OCI-LY7 (cell line): ENCODE measurements at regions not wholly inside any gene's neighbourhood (a gene's known extent, or its start where the extent isn't known, plus 50 kb on each side); places are given as distances from the start of the nearest gene placed in this dataset.

Experiments used
- BruUV-seq: library from RNA; stranded (reverse); fragments of 400-500 nt; replicated peaks from 2 replicates; lab custom pipeline; 2021; lab: Mats Ljungman, UMichigan
- CTCF ChIA-PET: fragments of 300-600 bp; sonication (Branson Sonifier 250); formaldehyde crosslinking; loops from one replicate; lab custom pipeline; 2022; ENCODE audit warnings: antibody characterized with exemption; ENCODE audit not compliant: unreplicated experiment; lab: Charles Lee
- POLR2A ChIA-PET: fragments of 300-600 bp; sonication (Branson Sonifier 250); formaldehyde crosslinking; loops from one replicate; lab custom pipeline; 2022; ENCODE audit warnings: antibody characterized with exemption; lab: Charles Lee
- DNase-seq: peaks from one replicate; pipeline ENCODE4 v3.0.0-alpha.2; 2015; ENCODE audit warnings: low spot score
- H2AFZ ChIP-seq: fragments of 200-600 bp; sonication (generic), shearing (Covaris generic); 2 replicates; pipeline ENCODE4 v1.6.1; 2014; ENCODE audit warnings: mild to moderate bottlenecking, antibody characterized with exemption, low read length, moderate library complexity
- H3K27ac ChIP-seq: fragments of 200-600 bp; sonication (generic); 2 replicates; pipeline ENCODE4 v1.5.1; 2014; ENCODE audit warnings: mixed run types, low read depth, mild to moderate bottlenecking, moderate library complexity, low read length, inconsistent platforms; ENCODE audit not compliant: poor library complexity, severe bottlenecking
- H3K36me3 ChIP-seq: fragments of 200-600 bp; sonication (generic); 2 replicates; pipeline ENCODE4 v1.6.1; 2014; ENCODE audit warnings: mild to moderate bottlenecking, antibody characterized with exemption, low read length, moderate library complexity, mixed read lengths; ENCODE audit not compliant: insufficient read depth
- H3K4me1 ChIP-seq: fragments of 200-600 bp; sonication (generic); 2 replicates; pipeline ENCODE4 v1.5.1; 2014; ENCODE audit warnings: mild to moderate bottlenecking, low read length; ENCODE audit not compliant: insufficient read depth, poor library complexity, severe bottlenecking
- H3K4me2 ChIP-seq: fragments of 200-600 bp; sonication (generic); 2 replicates; pipeline ENCODE4 v1.6.1; 2014; ENCODE audit warnings: mild to moderate bottlenecking, low read length
- H3K4me3 ChIP-seq: fragments of 200-600 bp; sonication (generic); 2 replicates; pipeline ENCODE4 v1.5.1; 2014; ENCODE audit warnings: mild to moderate bottlenecking, low read depth, low read length; ENCODE audit not compliant: poor library complexity, severe bottlenecking
- H3K79me2 ChIP-seq: fragments of 200-600 bp; sonication (generic); 2 replicates; pipeline ENCODE4 v1.6.1; 2016; ENCODE audit warnings: low read depth, mild to moderate bottlenecking, low read length, moderate library complexity, mixed read lengths; ENCODE audit not compliant: insufficient read depth
- H3K9me2 ChIP-seq: fragments of 200-600 bp; sonication (generic); 2 replicates; pipeline ENCODE4 v1.6.1; 2016; ENCODE audit warnings: mild to moderate bottlenecking, low read length, mixed read lengths; ENCODE audit not compliant: insufficient read depth
- H3K9me3 ChIP-seq: fragments of 200-600 bp; sonication (generic); 2 replicates; pipeline ENCODE4 v1.6.1; 2014; ENCODE audit warnings: mild to moderate bottlenecking, mixed run types, low read length, mixed read lengths
- H4K20me1 ChIP-seq: fragments of 200-600 bp; sonication (generic); 2 replicates; pipeline ENCODE4 v1.6.1; 2014; ENCODE audit warnings: mild to moderate bottlenecking, antibody characterized with exemption, low read length, moderate library complexity, mixed read lengths; ENCODE audit not compliant: insufficient read depth
- CTCF ChIP-seq: fragments of 200-600 bp; sonication (generic); conservative IDR thresholded peaks from 2 replicates; pipeline ENCODE4 v1.5.1; 2014; ENCODE audit warnings: mild to moderate bottlenecking, antibody characterized with exemption, low read length, moderate library complexity, mixed read lengths
- EZH2phosphoT487 ChIP-seq: fragments of 200-600 bp; sonication (generic); IDR thresholded peaks from 2 replicates; pipeline ENCODE4 v1.6.1; 2018; ENCODE audit warnings: low read depth, borderline replicate concordance, mild to moderate bottlenecking, mixed run types, antibody characterized with exemption, low read length, moderate library complexity, mixed read lengths
- intact Hi-C: fragments of 100-400 bp; cut with micrococcal nuclease; formaldehyde crosslinking; loops from one replicate; pipeline ENCODE4 v1.10.0; 2022; ENCODE audit not compliant: unreplicated experiment

GRCh38 chr14:66177935-66178334, 308.2 kb upstream of the CCDC196 start:
- Histone ChIP-seq H3K36me3 (no peaks in the 10 kb centered on the region), H3K4me2 (no peak overlapping the region), H3K27ac (no peak overlapping the region), H3K9me2 (no peaks in the 10 kb centered on the region), H3K4me1 (no peaks in the 10 kb centered on the region), H3K4me3 (no peak overlapping the region), H3K79me2 (no peaks in the 10 kb centered on the region), H3K9me3 (no peaks in the 10 kb centered on the region), H4K20me1 (no peaks in the 10 kb centered on the region), H2AFZ (no peak overlapping the region)
- intact Hi-C loops = no loop called here
- BruUV-seq = no TSS peak
- POLR2A ChIA-PET = no interaction called here
- CTCF ChIA-PET = no interaction called here
- no peak for TF ChIP-seq EZH2phosphoT487
- TF ChIP-seq CTCF = no peak
- DNase-seq = no peak

GRCh38 chr14:66196670-66197069, 289.5 kb upstream of the CCDC196 start:
- ChIA-PET CTCF (no interaction called here), POLR2A (no interaction called here)
- Histone ChIP-seq H3K4me3 (no peak overlapping the region), H3K4me2 (no peak overlapping the region), H3K36me3 (no peaks in the 10 kb centered on the region), H2AFZ (no peak overlapping the region), H3K4me1 (no peaks in the 10 kb centered on the region), H4K20me1 (no peaks in the 10 kb centered on the region), H3K9me3 (no peaks in the 10 kb centered on the region), H3K79me2 (no peaks in the 10 kb centered on the region), H3K27ac (no peak overlapping the region), H3K9me2 (no peaks in the 10 kb centered on the region)
- intact Hi-C loops = no loop called here
- no TSS peak for BruUV-seq
- TF ChIP-seq CTCF (no peak), EZH2phosphoT487 (no peak)
- no peak for DNase-seq

DNA sequence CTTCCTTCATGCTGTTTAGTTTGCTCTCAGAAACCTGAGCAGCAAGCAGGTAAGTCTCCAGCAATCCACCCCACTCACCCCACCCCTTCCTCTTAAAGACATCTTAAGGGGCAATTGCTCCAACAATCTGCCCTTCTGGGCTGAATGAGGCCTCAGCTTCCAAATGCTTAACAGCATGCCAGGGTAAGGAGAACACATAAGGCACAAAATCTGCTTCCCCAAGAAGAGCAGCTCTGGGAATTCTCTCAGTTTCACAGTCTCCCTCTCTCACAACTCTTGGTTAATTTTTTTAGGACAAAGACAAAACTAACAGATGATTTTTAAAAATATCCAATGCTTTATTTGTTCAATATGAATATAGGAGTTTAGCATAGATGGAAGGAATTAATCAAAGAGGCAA, 288.9 kb upstream of the CCDC196 start:
- Histone ChIP-seq H3K9me3 (no peaks in the 10 kb centered on the region), H4K20me1 (no peaks in the 10 kb centered on the region), H3K36me3 (no peaks in the 10 kb centered on the region), H3K9me2 (no peaks in the 10 kb centered on the region), H3K4me1 (no peaks in the 10 kb centered on the region), H3K4me3 (no peak overlapping the region), H3K27ac (no peak overlapping the region), H2AFZ (no peak overlapping the region), H3K79me2 (no peaks in the 10 kb centered on the region), H3K4me2 (no peak overlapping the region)
- no peak for TF ChIP-seq EZH2phosphoT487
- ChIA-PET CTCF (no interaction called here), POLR2A (no interaction called here)
- DNase-seq = no peak
- no TSS peak for BruUV-seq
- intact Hi-C loops = no loop called here
